ENCODE measurements at regions not wholly inside any gene's neighbourhood (a gene's known extent, or its start where the extent isn't known, plus 50 kb on each side); places are given as distances from the start of the nearest gene placed in this dataset.

GRCh38 chr13:104868806-104869205 lies 1666.7 kb downstream of the EFNB2 start:
- H3K27ac ChIP-seq (ENCODE audit: low read depth, low read length) = no peak overlapping the region
- H3K9me3 ChIP-seq (ENCODE audit: control insufficient read depth, low read length) = no peaks in the 10 kb centered on the region
- H3K4me3 ChIP-seq (ENCODE audit: low read length) = no peak overlapping the region
- no peaks in the 10 kb centered on the region for H3K4me1 ChIP-seq (ENCODE audit: control insufficient read depth, insufficient read depth, low read length)
- Mint-ChIP-seq H3K27me3 (ENCODE audit: insufficient read depth) (no peaks in the 10 kb centered on the region), H3K4me1 (peaks cover 14% of the 10 kb centered on the region), H3K9me3 (no peaks in the 10 kb centered on the region), H3K4me3 (no peak overlapping the region), H3K36me3 (ENCODE audit: low read depth) (no peaks in the 10 kb centered on the region), H3K27ac (no peak overlapping the region)
- no peak overlapping the region for H3K9ac ChIP-seq (ENCODE audit: extremely low read depth, low read length, poor library complexity, severe bottlenecking)
- DNase-seq = no peak
- no peak for TF ChIP-seq CTCF (conservative IDR thresholded peaks at IDR 0.05)
- no peaks in the 10 kb centered on the region for H3K27me3 ChIP-seq (ENCODE audit: control insufficient read depth, insufficient read depth, low read length, poor library complexity, severe bottlenecking)
- 44 to 50% methylated on average over 2 of the region's 2 CpGs for WGBS, 2 experiments (ENCODE audit: insufficient coverage in 1 of 2, insufficient read length in 1 of 2)
- H3K36me3 ChIP-seq (ENCODE audit: control insufficient read depth, insufficient read depth, low read length) = no peaks in the 10 kb centered on the region

GRCh38 chr13:104855581-104855980 lies 1679.9 kb downstream of the EFNB2 start:
- H3K4me1 Mint-ChIP-seq = no peaks in the 10 kb centered on the region
- Histone ChIP-seq H3K36me3 (ENCODE audit: control insufficient read depth, insufficient read depth, low read length) (no peaks in the 10 kb centered on the region), H3K4me1 (ENCODE audit: control insufficient read depth, insufficient read depth, low read length) (no peaks in the 10 kb centered on the region), H3K27me3 (ENCODE audit: control insufficient read depth, insufficient read depth, low read length, poor library complexity, severe bottlenecking) (no peaks in the 10 kb centered on the region), H3K4me3 (ENCODE audit: low read length) (no peak overlapping the region), H3K9ac (ENCODE audit: extremely low read depth, low read length, poor library complexity, severe bottlenecking) (no peak overlapping the region), H3K27ac (ENCODE audit: low read depth, low read length) (no peak overlapping the region), H3K9me3 (ENCODE audit: control insufficient read depth, low read length) (no peaks in the 10 kb centered on the region)
- no peak overlapping the region for H3K27ac Mint-ChIP-seq
- H3K36me3 Mint-ChIP-seq (ENCODE audit: low read depth) = no peaks in the 10 kb centered on the region
- H3K27me3 Mint-ChIP-seq (ENCODE audit: insufficient read depth) = no peaks in the 10 kb centered on the region
- WGBS, 2 experiments (ENCODE audit: insufficient coverage in 1 of 2, insufficient read length in 1 of 2) = 90% methylated on average over 1 of the region's 1 CpG; no CpG with 5 or more reads in 1 of the 2 experiments
- no peak for TF ChIP-seq CTCF (conservative IDR thresholded peaks at IDR 0.05)
- H3K4me3 Mint-ChIP-seq = no peak overlapping the region
- H3K9me3 Mint-ChIP-seq = peaks cover 2% of the 10 kb centered on the region
- no peak for DNase-seq

GRCh38 chr13:104854698-104855097 lies 1680.8 kb downstream of the EFNB2 start:
- Histone ChIP-seq H3K36me3 (ENCODE audit: control insufficient read depth, insufficient read depth, low read length) (no peaks in the 10 kb centered on the region), H3K4me1 (ENCODE audit: control insufficient read depth, insufficient read depth, low read length) (no peaks in the 10 kb centered on the region), H3K27me3 (ENCODE audit: control insufficient read depth, insufficient read depth, low read length, poor library complexity, severe bottlenecking) (no peaks in the 10 kb centered on the region), H3K9ac (ENCODE audit: extremely low read depth, low read length, poor library complexity, severe bottlenecking) (no peak overlapping the region), H3K27ac (ENCODE audit: low read depth, low read length) (no peak overlapping the region), H3K4me3 (ENCODE audit: low read length) (no peak overlapping the region), H3K9me3 (ENCODE audit: control insufficient read depth, low read length) (no peaks in the 10 kb centered on the region)
- H3K9me3 Mint-ChIP-seq = no peaks in the 10 kb centered on the region
- no peaks in the 10 kb centered on the region for H3K36me3 Mint-ChIP-seq (ENCODE audit: low read depth)
- no peak overlapping the region for H3K4me3 Mint-ChIP-seq
- no peaks in the 10 kb centered on the region for H3K27me3 Mint-ChIP-seq (ENCODE audit: insufficient read depth)
- 92 to 94% methylated on average over 3 to 5 of the region's 5 CpGs for WGBS, 2 experiments (ENCODE audit: insufficient coverage in 1 of 2, insufficient read length in 1 of 2)
- H3K27ac Mint-ChIP-seq = no peak overlapping the region
- peaks cover 4% of the 10 kb centered on the region for H3K4me1 Mint-ChIP-seq
- DNase-seq = no peak
- TF ChIP-seq CTCF (conservative IDR thresholded peaks at IDR 0.05) = no peak

Data from endodermal cell (in vitro differentiated cells).